ENCODE measurements at regions not wholly inside any gene's neighbourhood (a gene's known extent, or its start where the extent isn't known, plus 50 kb on each side); places are given as distances from the start of the nearest gene placed in this dataset.
"Not testable (repeated sequence)": the region's sequence is repeated elsewhere in the genome, so short reads cannot be mapped to it uniquely, and the experiment has no call there.

DNA sequence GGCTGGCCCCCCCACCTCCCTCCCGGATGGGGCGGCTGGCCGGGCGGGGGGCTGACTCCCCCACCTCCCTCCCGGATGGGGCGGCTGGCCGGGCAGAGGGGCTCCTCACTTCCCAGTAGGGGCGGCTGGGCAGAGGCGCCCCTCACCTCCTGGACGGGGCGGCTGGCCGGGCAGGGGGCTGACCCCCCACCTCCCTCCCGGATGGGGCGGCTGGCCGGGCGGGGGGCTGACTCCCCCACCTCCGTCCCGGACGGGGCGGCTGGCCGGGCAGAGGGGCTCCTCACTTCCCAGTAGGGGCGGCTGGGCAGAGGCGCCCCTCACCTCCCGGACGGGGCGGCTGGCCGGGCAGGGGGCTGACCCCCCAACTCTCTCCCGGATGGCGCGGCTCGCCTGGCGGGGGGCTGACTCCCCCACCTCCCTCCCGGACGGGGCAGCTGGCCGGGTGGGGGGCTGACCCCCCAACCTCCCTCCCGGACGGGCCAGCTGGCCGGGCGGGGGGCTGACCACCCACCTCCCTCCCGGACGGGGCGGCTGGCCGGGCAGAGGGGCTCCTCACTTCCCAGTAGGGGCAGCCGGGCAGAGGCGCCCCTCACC, 194.1 kb upstream of the GRIA1 start:
- DNase-seq = not testable (repeated sequence)

DNA sequence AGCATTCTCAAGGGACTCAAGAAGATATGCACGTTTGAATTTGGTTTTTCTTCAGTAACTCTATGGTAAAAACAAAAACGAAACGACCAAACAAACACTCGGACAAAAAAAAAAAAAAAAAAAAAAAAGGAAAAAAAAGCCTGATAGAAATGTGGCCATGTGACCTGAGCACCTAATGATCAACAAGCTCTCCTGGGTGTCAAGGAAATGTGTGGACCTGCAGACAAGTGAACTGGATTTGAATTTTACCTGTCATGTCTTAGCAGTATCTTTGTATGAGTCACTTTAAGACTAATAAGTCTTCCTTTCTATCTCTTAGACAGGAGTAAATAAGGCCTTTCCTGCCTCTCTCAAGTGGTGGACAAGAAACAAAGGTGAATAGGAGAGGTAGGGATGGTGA, 190.6 kb upstream of the GRIA1 start:
- DNase-seq = no peak

DNA sequence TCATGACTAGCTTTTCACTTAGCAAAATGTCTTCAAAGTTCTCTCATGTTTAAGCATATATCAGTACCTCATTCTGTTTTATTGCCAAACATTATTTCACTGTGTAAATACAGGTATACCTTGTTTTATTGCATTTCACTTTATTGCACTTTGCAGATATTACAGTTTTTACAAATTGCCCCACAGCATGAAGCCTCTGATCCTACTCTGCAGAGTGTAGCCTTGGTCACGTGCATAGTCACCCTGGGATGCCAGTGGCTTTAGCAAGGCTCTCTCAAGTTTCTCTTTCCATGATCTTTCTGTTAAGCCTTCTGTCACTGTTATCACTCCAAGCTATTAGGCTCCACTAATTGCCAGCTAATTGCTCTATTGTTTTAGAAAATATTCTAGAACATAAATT, 182.2 kb upstream of the GRIA1 start:
- DNase-seq = no peak

DNA sequence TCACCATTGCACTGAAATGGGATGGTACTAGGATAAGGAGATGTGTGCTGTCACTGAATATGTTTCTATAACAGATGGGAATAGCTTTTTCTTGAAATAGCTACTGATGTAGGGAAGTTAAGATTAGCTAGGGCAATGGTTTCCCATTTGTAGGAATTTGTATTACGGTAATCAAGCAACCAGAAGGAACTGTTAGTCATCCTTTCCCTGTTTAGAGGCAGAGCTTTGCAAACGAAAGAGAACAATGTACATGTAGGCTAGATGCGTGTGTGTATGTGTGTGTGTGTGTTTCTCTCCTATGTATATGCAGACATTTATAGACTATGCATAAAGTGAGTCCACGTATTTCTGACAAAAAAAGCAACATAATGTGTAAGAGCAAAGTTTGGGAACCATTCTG, 171.9 kb upstream of the GRIA1 start:
- no peak for DNase-seq

DNA sequence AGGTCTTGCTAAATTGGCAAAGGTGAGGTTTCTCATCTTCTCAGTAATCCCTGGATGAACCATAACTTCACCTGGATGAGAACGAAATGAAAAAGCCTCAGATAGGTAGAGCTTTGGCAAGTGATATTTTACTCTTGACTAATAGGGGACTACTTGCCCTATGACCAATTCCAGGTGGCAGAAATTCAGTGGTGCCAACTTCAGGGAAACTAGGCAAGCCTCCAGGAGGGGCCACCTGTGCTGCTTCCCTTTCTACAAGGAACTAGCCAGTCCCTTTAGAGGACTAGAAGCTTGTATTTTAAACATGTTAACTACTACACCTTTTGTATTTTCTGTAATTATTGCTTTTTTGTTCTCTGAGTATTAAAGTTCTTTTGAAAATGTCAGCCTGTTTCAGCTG, 169.0 kb upstream of the GRIA1 start:
- DNase-seq = no peak

DNA sequence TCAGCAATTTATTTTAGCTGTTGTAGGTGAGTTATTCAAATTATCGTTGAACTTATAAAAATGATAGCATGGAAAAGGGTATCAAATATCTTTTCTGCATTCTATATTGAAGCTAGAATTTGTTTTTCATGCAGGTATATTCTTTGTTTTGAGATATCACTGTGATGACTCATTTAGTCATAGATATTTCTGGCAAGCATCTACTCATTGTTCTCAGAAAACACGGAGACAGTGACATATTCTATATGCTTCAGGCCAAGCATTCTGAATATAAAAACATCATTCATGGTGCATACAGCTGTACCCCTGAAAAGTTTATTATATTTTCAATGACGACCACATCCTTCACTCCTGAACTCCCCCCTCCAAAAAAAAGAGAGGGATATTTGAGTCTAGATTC, 150.3 kb upstream of the GRIA1 start:
- DNase-seq = no peak

DNA sequence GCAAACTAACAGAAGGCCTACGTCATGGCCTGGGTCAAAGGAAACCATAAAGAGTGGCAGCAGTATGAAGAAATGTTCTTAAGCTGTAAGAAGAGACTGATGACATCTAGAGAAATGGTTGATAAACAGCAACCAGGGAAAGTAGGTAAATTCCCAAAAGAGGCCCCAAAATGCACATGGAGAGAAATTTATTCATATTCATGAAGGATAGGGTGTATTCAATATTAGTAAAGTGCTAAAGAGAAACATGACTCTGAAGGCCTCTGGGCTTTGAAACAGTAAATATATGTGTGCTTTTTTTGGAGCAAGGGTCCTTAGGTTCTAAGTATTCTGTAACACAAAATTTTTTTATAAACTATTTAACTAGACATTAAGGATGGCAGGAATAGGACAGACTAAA, 149.7 kb upstream of the GRIA1 start:
- DNase-seq = no peak

DNA sequence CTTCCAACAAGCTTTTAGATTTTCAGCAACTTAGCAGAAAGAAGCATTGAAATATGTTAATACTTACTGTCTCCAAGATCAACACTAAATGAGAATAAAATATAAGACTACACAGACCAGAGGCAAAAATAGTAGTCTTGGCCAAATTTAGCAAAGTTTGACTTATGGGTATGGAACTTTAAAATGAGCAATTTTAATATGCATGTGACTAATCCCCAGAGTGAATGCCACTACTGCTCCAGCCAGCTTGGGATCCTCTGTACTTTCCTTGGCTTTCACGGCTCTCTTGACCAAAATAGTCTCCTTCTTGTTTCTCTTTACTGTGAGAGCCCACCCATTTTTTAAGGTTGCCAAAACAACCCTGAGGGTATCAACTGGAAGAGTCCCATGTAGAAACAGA, 148.0 kb upstream of the GRIA1 start:
- DNase-seq = no peak

DNA sequence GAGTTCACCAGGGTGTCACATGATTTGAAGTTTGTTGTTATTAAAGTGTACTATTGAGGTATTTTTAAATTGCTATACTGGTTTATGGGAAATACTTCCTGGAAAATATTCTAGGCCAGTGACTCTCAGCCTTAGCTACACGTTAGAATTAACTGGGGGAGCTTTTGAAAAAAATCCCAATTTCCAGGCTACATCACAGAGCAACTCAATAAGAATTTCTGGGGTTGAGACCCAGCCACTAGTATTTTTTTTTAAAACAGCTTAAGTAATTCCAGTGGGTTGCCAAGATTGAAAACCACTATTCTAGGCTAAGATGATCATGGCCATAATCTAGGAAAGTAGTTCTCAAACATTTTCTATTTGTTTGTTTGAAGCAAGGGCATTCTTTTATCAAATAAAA, 142.9 kb upstream of the GRIA1 start:
- DNase-seq = no peak

DNA sequence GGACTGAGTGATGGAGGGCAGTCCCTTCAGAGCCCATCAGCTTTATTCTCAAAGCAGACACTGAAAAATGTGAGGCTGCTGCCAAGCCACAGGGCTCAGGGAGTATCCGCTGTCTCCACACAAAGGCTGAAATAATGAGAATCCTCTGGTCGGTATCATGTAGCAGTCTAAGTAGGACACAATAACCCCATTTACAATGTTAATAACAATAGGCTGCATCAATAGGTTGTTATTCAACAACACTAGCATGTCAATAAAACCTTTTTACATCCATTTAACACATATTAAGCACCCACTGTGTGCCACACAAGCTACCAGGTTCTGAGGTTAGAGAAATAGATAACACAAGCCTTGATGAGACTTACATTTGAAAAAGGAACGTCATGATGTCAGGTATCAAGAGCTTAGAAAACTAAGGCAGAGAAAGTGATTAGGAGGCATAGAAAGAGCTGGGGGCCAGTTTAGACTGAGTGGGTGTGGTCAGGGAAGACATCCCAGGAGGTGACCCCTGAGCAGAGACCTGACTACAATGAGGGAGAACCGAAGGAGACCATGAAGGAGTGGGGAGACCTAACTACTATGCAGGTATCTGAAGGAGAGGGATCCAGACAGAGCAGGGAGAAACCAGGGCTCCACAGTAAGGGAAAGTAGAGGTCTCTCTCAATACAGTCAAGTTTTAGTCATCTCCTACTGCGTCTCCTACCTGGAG, 140.1 kb upstream of the GRIA1 start:
- no peak for DNase-seq

DNA sequence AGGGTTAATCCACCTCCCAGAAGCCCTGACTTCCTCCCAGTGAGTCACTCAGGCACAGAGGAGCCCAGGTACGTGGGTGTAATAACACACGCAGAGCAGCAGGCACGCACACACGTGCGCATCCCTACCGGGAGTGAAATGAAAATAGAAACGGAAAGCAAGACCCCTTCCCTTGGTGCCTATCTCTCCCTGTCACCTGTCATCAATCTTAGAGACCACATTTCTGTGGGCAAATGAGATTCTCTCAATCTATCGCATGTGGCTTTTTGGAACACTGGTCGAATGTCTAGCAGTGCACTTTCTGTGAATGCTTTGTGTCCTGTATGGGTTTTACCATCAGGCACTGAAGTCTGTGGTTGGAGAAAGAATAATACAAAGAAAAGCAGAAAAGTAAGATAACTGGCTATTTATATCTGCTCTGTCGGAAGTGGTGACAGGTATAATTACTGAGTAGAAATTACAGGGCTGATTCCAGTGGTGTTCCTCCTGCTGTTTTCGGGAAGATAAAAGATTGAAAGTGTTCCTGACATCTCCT, 137.7 kb upstream of the GRIA1 start:
- DNase-seq = no peak

DNA sequence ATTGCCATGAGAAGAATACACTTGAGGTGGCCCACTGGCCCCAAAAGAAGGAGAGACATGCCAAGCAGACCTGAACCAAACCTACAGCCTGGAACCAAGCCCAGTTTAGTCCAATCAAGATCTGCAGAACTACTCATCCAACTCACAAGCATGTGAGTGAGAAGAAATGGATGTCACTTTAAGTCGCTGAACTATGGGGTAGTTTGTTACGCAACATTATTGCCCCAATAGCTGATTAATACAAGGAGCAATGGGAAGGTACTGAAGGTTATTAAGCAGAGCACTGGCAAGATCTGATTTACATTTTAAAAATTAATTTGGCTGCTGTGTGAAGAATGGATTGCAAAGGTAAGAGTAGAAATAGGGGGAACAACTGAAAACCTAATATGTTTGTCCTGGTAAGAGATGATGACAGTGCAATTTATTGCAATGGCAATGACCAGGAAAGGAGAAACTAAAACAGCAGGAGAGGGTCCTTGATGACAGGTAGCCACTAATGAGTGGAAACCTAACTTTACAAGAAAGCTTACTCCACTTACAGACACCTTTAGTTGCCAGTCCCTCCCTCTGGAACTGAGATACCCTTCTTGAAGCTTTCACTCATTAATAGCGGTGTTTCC, 132.9 kb upstream of the GRIA1 start:
- DNase-seq = no peak

DNA sequence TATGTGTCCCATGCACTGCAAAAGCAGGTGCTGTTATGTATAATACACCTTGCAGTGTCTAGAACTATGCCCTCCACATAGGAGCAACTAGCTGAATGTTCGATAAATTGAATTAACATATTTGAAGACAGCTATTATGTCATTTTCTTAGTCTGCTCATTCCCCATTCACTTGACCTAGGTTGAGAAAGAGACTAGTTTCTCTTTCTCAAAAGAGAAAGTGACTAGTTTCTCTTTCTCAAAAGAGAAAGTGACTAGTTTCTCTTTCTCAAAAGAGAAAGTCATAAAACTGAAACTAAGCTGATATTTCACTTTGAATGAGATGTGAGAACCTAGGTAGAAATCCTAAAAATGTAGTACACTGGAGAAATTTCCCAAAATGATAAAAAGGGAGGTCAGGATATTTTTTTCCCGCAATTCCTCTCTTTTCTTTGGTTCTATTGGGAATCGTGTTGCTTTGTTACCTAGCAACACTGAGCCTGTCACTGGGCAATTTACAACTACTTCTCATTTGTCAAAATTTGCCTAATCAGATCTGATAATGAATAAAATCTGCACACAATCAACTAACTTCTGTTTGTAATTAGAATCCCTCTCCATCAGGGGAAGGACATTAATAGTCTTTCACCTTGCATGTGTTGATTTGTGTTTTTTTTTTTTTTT, 132.0 kb upstream of the GRIA1 start:
- no peak for DNase-seq

DNA sequence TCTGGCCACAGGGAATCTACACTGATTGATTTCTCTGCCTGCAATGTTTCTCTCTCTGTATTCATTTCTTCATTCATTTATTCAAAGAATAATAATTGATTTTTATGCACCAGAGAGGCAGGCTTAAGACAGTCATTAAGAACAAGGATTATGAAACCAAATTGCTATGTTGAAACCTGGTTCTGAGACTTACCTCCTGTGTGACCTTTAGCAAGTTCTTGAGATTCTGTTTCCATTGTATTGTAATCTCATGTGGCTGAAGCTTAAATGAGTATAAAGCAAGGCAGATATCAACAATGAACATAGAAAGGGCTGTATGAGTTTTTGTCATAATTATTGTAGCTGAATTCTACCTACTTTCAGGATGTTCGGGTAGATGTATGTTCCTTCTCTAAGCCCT, 129.6 kb upstream of the GRIA1 start:
- no peak for DNase-seq

DNA sequence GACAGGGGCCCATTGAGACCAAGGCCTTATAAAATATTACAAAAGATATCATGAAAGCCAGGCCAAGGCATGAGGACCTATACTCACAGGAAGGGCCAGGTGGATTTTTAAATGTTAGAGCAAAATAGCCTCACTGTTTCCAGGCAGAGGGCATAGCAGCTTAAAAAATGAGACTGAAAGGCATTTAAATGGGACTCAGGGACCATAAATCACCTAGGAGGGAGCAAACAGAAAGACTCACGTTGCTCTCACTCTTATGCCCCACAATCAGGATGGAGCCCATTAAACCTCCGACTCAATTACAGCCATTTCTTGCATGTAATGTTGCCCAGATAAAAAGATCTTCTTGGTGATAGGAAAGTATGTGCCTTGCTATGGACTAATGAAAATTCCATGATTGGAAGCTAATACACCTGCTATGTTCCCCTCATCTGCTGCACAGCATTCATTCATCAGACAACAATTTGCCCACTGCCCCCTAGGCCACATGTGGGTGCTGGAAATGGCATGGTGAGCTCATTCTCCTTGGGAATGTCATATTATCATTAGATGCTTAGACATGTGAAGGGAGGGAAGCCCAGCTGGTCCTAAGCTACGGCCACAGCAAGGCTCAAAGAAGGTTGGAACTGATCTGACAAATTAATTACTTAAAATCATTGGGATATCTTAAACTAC, 128.6 kb upstream of the GRIA1 start:
- no peak for DNase-seq

DNA sequence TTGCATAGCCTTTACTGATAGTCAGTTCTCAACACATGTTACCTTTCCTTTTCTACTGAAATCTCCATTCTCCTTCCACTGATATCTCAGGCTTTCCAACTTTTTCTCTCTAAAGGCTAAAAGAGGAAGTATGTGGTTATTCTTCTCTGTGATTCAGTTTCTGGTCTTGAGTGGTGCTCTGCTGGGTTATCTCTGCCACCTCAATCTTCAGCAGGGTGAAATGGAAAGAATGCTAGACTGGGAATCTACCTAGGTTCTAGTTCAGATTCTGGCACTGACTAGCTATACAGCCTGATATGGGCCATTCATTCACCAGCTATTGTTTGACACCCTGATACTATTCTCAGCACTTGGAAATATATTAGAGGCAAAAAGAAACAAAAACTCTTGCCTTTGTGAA, 124.9 kb upstream of the GRIA1 start:
- no peak for DNase-seq

DNA sequence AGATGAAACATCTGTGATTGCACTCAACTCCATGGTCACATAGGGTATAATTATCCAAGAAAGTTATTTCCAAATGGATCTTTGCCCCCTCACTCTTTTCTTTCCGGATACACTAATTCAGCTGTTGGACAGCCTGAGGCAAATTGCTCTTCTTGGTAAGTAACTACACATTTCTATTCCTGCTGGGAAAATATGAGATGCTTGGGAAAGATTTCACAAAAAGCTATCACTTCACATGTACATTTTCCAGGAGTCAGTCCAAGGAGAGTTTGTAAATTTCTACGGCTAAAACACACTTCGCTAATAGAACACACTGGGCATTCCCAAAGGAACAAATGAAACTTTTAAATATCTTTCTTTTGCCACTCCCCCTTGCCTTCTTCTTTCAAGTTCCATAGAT, 123.0 kb upstream of the GRIA1 start:
- no peak for DNase-seq

DNA sequence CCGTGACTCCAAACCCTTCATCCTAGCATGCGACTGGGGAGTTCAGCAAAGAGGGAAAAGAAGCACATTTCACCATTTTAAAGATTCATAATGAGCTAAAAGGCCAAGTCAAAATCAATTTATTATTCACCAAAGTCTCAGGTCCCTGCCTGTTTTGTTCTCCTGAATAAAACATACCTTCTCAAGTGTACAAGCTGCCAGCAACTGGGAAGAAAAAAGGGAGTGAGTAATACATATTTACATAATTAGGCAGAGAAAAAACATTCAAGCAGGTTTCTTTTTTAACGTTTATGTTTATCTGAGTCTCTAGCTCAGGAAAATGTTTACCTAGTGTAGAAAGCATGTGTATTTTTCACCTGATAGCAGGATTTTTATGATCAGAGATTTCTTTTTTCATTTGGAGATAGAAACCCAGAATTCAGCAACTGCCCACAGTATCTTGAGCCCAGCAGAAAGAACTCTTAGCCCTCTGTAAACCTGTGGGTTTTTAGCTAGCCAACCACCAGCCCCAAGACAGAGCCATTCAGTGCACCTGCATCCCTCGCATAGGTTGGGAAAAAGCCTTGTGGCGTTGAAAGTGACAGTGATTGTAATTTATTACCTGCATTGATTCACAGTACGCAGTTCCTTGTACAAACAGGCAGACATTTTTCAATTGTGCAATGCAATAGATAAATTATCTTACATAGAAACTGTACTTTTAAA, 117.9 kb upstream of the GRIA1 start:
- no peak for DNase-seq

DNA sequence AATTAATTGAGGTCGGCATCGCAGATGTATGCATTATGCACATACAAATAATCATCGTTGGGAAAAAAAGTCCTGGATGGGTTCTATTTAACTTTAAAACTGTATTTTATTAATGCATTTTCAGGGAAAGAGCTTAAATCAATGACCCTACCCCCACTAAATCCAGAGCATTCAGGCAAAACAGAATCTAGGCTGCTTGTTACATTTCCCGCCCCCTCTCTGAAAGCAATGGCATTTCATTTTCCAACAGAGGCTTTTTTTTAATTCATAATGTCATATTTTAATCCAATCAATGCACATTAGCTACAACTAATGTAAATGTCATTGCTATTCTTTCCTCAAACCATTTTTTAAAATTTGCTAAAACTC, 117.4 kb upstream of the GRIA1 start:
- DNase-seq = no peak

DNA sequence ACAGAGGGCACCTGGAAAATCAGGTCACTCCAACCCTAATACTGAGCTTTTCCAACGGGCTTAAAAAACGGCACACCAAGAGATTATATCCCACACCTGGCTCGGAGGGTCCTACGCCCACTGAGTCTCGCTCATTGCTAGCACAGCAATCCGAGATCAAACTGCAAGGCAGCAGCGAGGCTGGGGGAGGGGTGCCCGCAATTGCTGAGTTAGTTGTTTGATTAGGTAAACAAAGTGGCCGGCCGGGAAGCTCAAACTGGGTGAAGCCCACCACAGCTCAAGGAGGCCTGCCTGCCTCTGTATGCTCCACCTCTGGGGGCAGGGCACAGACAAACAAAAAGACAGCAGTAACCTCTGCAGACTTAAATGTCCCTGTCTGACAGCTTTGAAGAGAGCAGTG, 108.8 kb upstream of the GRIA1 start:
- DNase-seq = not testable (repeated sequence)

DNA sequence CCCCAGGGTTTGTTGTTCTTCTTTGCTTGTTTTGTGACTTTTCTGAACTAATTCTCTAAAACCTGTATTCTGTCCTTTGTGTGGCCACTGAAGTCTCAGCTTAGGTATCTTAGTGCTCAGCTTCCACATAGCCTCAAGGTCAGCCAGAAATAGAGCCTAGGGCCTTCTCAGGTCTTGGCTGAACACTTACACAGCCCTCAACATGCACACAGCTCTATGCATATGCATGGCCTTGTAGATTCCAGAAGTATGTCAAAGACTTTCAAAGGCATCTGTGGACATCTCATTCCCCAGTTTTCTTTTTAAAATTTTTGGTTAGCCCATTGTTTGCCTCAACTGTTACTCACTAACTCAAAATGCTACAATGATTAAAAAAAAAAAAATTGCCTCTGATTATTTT, 99.9 kb upstream of the GRIA1 start:
- no peak for DNase-seq

DNA sequence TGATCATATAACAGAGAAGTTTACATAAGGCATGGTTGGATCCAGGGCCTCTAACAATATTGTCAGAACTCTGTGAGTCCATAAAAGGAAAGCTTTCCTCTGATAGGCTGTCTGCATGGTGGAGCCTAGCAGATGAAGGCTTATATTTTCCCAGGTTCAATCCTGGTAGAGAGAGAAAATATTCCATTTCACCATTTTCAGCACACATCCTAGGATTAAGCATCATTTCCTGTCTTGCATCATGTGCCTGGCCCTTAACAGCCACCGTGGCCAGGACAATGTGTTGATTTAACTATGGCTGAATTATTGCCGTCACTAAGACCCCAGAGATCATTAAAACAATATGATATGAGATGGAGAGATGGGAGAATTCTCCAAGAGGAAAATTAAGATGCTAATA, 90.9 kb upstream of the GRIA1 start:
- no peak for DNase-seq

DNA sequence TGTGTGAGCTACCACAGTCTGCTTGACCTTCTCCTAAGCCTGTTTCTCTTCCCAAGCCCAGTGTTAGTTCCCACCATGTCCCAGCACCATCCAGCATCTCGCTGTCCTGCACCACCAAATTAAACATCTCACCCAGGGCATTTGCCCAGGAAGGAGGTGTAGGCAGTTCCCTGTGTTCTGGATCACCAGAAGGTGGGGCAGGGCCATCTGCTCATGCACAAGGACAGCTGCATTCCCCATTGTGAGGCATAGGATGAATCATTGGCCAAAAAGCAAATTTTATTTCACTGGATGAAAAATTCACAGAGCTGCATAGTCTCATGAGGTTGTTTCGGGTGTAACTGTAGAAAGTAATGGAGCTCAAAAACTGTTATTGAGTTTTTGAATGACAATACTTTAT, 89.5 kb upstream of the GRIA1 start:
- DNase-seq = peak; percentile 66

All from NCI-H446 treated with DMSO at 0.1 percent for 48 hours (cell line).